COLO668 (cell line): ENCODE measurements at regions not wholly inside any gene's neighbourhood (a gene's known extent, or its start where the extent isn't known, plus 50 kb on each side); places are given as distances from the start of the nearest gene placed in this dataset.

Experiments used
- DNase-seq: peaks from one replicate; lab custom pipeline; 2025; ENCODE audit not compliant: unreplicated experiment; lab: John Stamatoyannopoulos, UW

DNA sequence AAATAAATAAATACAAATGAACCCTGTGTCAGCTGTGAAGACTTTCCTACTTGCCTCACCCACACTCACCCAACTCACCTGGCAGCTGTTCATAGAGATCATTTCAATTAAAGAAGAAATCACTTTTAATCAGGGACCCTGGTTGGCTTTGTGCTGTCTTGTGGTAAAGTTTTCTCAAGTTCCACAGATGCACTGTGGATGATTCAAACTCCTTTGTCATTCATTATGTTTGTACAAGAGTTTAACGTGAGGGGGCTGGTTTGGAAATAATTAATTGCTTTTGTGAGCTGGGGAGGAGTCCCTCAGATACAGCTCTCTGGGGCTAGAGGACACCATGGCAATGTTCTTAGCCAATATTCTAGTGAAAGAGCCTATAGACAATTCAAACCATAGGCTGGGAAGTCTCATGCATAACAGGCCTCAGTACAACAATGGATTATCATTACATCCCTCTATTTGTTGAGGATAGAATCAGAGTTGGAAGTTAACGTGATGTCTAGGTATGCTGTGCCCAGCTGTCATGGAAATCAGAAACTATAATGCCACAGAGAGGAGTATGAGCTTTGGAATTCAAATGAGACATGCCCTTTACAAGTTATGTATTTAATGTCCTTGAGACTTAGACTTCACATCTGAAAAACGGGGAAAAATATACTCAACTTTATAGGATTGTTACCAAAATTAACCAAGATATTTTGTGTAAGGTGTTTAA is 698.5 kb downstream of the KCNA4 start:
- DNase-seq, result no peak

DNA sequence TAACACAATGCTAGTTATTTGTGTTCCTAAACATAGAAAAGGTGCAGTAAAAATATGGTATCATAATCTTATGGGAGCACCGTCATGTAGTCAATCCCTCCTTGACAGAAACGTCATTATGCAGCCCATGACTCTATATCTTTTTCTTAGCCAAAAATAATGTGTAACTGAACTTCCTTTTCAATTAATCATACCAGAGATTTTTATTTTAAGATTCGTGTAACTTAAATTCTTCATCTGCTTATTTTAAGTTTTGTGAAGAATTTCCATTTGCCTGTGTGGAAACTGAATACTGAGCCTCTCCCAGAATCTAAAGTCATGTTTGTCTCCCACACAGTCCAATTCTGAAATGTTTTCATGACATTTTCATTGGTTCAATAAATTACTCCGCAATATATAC is 699.1 kb downstream of the KCNA4 start:
- DNase-seq, result no peak

DNA sequence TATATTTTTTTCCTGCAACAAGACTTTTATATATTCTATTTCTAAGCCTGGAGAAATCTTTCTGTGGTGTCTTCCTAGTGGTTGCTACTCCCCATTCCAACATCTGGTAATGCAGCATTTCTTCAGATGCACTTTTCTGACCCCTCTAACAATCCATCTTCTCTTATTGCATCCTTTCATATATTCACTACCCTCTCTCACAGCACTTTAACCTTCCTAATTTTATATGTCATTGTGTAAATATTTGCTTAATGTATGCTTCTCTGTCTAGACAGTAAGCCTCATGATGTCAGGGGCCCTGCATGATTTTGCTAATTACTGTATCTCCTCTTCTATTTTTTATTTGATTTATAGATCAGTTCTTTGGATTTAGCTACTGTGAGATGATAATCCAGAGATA is 701.6 kb downstream of the KCNA4 start:
- DNase-seq, result no peak

DNA sequence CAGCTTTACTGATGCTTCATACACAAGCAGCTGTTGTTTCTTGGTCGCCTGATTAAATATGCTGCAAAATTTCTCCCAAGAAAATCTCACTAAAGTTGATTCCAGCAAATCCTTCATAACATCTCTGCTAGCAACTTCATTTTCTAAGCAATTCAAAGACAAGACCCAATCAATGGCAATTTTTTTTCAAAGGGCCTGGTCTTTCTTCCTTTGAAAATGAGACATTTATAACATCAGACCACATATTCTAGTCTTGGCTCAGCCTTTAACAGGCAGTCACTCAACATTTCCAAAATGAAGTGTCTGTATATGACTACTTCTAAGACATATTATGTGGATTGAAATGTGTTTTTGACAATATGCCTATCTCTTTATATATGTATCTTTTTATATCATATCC is 702.6 kb downstream of the KCNA4 start:
- no peak for DNase-seq

DNA sequence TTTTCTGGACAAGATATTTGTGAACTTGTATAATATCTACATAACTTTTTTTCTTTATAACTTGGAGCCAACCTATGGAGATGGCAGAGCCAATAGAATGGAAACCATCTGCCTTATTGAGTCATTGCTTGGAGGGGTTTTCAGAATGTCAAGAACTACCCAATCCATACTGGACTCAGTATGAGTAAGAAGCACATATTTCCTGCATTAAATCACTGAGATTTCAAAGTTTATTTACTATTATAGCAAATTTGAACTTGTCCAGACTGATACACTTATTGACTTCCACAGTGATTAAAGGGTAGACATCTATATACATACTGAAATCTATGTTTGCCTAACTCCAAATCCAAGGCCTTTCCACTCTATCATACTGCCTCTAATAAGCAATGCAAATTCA is 704.0 kb downstream of the KCNA4 start:
- DNase-seq, result no peak

DNA sequence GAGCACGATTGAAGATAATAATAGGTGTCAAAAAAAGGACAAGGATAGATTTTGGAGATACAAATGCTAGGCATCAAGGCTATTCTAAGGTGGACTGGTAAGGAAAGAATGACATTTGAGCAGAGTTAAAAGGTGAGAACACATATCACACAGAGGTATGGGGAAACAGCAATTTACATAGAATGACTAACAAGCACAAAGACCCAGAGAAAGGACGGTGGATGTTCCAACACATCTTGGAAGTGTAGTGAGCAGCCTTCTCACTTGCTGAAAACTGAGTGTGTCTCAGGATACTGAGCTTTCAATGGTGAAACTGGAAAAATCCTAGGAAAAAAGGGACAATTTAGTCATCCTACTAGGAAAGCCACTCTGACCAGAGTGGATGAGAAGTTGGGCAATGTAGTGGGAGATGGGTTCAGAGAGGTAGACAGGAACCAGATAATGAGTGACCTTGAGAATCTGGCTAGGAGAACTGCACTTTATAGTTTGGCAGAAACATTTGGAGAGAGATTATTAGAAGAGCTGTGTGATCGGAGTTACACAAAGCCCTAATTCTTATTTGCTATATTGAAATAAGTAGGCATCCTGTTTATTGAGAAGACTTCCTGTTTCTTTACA is 706.0 kb downstream of the KCNA4 start:
- no peak for DNase-seq

DNA sequence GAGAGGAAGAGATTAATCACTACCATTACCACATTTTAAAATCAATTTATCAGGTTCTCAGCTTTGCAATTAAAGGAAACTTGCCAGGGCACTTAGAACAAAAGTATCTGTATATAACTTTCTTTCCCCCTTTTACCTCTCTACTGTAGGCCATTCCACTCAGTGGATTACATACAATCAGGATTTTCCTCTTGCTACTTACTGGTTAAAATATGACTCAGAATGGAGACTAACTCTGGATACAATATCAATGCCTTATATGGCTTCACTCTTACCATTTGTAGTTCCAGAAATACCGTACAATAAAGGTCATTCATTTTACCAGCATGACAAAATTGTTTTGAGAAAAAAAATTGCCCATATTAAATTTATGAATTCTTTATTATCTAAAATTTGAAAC is 706.8 kb downstream of the KCNA4 start:
- no peak for DNase-seq

DNA sequence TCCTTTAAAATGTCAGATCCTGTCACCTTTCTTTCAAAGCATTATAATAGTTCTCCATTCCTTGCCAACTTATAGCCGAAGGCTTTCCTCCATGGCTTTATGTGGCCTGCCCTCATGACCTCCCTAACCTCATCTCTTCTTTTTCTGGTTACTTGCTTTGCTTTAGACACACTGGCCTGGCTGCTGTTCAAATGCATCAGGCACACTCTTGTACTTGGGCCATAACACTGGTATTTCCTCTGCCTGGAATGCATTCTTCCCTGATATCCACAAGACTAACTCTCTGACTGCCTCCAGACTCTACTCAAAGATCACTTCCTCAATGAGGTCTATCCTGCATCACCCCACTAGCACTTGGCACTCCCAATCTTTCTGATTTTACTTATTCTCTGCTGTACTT is 710.3 kb downstream of the KCNA4 start:
- no peak for DNase-seq

DNA sequence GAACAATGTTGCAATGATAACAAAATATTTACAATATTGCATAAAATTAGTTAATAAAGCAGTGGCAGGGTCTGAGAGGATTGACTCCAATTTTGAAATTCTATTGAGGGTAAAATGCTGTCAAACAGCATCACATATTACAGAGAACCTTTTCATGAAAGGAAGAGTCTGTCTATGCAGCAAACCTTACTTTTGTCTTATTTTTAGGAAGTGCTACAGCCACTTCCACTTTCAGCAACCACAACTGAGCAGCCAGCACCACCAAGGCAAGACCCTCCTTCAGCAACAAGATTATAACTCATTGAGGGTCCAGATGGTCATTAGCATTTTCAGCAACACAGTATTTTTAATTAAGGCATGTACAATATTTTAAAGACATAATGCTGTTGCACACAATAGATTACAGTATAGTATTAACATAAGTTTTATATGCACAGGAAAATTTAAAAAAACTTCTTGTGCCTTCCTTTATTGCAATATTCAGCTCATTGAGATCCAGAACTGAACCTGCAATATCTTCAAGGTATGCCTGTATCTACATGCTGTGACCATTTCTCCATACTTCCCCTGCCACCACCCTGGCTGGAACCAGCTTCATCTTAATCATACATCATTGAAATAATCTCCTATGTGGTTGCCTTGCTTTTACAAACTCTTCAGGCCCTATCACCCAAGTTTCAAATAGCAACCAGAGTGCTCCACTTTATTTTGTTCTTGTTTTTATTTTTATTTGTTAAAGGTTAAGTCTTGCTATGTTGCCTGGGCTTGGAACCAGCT is 711.2 kb downstream of the KCNA4 start:
- DNase-seq, result no peak

DNA sequence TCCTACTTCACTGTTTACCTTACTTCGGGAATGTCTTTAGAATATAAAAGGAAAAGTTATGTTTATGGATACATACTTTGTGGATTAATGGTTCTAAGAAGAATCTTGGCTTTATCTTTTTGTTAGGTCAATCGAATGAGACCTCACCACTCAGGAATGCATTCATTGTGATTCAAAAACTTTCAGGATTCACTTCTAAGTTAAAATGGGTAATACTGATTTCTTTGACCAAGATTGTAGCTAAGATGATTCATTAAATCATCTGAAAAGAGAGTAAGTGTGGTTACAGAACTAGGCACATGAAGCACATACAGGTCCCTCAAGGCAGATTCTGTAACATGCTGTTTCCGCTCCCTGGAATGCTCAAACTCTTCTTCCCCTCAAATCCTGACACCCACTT is 716.4 kb downstream of the KCNA4 start:
- no peak for DNase-seq

DNA sequence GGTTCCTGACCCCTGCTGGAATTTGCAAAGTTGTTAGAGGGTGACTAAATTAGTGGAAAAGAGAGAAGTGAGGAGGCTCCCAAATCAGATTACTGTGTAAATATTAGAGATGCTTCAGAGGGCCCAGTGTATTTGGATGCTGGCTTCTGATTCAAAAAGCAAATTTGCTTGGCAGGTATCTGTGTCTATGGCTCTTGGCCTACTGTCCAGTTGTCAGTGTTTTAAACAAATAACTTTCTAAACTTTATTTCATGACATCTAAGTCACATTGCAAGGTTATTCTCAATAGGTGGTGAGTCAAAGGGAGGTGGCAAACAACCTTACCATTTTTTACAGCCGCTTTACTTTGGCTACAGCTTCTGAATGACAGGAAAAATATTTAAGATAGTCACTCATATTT is 720.1 kb downstream of the KCNA4 start:
- no peak for DNase-seq

DNA sequence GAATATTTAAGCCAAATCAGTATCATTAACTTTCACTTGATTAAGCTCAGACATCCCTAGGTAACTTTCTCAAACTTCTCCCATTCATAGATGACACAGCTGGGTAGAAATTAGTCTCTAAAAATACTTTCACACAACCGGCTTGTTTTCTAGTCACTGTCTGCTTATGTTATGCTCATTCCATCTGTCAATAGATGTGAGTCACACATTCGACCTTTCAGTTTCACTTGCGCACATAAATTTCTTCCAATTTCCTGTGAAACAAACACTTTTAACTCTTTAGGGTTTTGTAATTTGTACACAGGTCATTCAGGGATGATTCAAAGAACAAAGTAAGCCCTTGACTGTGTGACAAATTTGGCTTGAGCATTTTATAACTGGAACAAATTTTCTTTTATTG is 723.0 kb downstream of the KCNA4 start:
- DNase-seq, result no peak

DNA sequence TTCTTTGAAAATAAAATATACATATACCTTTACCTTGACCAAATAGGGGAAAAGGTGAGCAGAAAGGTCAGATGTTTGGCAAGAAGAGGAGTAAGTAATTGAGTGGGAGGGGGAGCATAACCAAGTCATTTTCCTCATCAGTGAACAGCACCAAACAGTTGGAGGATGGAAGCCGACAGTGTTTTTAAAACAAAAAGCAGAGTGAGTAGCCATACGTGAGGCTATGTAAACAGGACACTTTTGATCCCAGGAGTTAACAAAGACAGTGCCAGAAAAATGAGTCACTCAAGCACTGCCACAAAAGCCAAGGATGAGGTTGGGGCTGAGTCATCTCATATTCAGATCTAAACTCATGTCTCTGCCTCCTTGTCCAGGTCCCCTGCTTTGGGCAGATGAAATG is 734.7 kb downstream of the KCNA4 start:
- no peak for DNase-seq

DNA sequence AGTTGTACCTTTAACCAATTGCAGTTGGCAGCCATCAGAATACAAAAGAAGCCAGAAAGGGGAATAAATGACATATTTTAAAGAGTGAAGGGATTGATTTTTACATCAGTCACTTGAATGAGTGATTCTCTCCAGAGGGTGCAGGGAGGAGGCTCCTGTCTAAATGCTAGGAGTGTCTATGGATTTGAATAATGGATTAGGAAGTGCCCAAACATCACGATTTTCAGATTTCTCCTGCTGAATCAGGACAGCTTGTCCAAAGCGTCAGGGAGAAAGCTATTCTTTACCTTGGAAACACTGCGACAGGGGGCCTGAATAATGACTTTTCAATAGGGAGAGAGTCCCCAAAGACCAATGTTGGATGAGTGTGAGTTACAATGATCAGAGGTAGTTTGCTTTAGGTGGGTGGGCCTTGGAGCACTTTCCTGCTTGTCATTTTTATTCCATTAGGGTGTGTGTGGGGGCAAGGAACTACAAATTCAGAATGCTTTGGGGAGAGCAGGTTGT is 735.5 kb downstream of the KCNA4 start:
- no peak for DNase-seq

DNA sequence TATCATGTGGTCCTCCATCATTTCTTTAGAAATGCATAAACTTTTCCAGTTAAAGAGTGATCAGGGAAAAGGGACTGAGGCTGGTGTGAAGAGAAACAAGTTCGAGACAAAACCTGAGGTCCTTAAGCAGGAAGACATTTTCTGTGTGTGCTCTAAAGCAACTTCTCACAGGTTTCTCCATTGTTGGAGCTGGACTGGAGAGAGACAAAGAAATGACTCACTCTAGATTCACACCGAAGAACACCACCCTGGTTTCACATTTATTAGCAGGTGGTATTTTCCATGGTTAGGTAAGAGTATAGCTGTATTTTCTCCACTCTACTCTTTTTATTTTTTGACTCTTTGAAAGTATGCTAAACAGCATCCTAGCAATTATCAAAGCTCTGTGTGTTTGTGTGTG is 736.4 kb downstream of the KCNA4 start:
- DNase-seq, result no peak

DNA sequence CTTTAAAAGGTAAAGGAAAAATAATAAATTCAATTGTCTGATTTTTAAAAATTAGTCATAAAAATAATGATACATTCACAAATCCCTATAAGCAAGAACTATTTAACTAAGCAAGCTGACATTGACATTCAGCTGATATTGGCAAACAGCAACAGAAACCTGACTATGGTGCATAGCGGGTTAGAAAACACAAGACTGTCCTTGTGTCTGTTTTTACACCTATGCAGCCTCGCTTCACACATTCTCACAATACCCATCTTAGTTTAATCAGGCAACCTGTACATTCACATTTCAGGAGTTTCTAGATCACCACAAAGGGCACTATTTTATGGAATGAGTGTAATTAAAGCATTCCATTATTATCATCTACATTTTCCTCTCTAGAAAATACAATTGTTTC is 737.1 kb downstream of the KCNA4 start:
- no peak for DNase-seq

DNA sequence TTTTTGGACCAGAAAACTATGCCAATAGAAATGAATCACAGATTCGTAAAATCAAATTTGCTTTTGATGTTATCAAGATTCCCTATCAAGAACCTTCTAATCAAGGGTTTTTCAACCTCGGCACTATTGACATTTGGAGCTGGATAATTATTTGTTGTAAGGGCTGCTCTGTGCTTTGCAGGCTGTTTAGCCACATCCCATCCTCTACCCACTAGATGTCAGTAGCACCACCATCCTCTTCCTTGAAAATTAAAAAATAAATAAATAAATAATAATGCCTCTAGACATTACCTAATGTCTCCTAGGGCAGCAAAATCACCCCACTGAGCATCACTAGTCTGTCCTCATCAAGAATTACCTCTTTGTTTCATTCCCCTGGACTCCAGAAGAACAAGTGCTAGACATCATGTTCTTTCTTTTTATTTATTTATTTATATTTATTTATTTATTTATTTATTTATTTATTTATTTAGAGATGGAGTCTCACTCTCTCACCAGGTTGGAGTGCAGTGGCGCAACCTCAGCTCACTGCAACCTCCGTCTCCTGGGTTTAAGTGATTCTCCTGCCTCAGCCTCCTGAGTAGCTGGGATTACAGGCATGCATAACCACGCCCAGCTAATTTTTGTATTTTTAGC is 744.7 kb downstream of the KCNA4 start:
- DNase-seq, result no peak

DNA sequence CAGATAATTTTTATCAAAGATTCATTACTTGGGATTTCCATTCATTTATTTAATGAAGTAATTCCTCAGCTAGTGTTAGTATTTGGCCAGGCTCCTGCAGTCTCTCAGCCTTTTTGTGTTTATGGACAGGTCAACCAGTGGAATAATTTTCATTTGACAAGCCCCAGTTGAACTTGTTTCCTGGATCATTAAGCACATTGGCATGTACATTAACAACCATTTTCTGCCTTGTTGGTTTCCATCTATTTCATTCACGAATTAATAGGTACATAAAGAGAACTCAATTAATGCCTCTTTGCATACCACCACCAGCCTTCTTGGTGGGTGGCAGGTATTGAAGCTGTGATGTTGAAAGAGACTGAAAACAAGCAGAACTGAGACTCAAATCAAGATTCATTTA is 745.2 kb downstream of the KCNA4 start:
- no peak for DNase-seq

DNA sequence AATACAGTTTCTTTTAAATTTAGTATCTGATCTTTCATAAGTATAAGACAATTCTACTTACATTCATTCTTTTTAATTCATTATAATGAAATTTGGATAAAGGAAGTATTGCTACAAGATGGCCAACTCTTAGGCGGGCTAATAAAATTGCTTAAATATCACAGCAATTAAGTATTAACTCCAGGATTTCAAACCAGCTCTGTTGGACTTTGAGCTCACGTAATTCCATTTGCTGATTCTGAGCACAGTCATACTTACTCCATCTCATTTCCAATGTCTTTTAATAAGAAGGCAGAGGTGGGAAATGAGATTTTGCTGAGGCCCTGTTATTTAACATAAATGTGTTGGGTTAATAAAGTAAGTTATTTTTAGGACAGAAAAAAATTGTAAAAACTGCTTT is 748.1 kb downstream of the KCNA4 start:
- no peak for DNase-seq

DNA sequence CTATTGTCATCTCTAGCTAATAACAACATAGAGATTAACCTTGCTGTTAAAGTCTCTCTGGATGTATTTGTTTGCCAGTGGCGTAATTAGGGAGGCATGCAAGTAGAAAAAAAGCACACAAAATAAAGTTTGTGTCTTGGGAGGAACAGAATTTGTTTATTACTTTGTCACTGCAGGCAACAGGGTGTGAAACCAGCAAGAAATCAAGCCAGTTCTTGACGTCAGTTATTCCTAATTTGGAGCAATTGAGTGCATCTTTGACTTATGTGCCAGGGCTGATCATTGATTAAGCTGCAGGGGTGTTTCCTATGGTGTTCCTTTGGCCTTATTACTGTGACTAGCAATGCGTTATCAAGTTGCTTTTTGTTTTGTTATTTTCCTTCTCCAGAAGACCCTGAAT is 751.0 kb downstream of the KCNA4 start:
- DNase-seq, result no peak

DNA sequence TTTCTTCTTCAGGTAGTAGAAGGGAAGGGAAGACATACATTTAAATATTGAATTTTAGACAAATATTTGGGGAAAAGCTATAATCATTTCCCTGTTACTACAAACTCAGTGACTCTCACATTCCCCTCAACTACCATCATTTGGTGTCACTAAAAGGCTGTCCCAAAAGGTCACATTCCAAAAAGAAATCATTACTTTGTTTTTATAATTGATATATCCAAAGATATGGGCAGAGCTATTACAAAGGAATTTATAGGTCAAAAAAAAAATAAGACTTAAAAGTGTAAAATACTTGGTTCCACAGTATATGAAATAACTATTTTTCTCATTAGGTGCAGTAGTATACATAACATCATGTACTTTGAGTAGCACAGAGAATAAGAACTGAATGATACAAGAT is 751.4 kb downstream of the KCNA4 start:
- DNase-seq, result no peak
